M059J (cell line): ENCODE measurements at regions not wholly inside any gene's neighbourhood (a gene's known extent, or its start where the extent isn't known, plus 50 kb on each side); places are given as distances from the start of the nearest gene placed in this dataset.

Experiments
- DNase-seq: peaks from one replicate; pipeline ENCODE4 v3.0.0-alpha.2; 2012; ENCODE audit warnings: low read depth

DNA sequence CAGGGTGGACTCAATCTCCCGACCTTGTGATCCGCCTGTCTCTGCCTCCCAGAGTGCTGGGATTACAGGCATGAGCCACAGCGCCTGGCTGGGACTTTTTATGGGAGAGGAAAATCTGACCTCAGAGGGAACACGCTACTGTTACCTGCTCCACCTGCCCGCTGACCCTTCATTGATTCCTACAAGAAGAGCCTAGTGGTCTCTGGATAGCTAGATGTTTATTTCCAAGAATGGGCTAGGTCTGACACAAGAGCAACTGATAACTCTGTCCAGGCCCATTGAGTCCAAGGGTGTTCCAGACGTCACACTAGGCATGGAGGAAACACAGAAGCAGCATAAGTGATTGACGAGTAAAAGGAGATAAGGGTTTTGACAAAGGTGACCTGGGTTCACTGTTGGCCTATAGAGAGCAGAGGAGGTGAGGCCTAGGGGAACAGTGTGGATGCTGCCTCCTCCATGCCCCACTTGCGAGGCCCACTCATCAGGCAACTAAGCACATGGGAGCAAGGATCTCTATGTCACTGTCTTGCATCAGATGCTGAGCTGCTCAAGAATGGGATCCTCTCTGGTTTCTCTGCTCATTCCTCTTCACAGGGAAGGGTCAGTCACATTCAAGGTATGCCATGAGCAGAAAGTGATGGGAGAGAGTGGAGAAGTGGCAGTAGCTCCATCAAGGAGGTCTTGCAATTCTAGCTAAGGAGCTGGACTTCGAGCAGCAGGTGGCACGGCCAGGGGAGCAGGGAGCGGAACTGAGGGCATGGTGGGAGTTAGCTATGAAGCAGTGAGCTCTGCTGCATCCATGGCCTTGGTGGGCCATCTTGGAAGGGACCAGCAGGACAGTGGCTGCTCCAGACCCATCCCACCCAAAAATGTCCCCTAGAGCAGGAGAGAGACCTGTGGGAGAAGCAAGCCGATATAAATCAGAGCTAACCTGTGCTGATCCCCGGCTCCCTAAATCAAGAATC, 145.2 kb downstream of the WSCD1 start:
- no peak for DNase-seq

DNA sequence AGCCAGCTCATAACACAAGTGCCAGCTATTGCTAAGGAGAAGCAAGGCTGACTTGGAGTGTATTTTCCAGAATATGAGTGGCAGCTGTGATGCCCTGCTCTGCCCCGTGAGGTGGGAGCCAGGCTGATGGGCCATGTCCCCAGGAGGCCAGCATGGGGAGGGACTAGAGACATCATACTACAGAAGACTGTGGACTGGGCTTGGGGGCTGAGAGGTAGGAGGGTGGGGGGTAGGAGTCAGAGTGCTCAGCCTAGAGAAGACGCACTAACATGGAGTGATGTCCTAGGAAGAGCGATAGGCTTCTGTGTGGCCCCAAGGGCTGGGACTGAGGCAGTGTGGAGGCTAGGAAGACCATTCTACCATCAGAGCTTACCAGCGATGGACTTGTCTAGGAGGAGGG, 143.7 kb downstream of the WSCD1 start:
- DNase-seq: no peak

DNA sequence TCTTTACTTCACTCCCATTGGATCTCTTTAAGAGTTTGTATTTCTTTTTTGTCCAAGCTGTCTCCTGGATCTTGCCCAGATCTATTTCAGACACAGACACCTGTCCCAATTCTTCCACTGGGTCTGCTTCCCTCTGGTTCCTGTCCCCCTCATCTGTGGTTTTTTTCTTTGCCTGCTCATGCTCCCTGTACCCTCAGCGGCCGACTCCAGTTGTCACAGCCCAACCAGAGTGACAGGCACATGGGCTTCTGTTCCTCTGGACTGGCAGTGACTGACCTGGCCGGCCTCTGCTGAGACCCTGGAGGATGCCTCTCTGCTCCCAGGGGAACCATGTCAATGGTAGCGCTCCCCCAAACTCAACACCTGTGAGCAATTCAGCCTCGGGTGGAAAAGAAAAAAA, 142.6 kb downstream of the WSCD1 start:
- no peak for DNase-seq

DNA sequence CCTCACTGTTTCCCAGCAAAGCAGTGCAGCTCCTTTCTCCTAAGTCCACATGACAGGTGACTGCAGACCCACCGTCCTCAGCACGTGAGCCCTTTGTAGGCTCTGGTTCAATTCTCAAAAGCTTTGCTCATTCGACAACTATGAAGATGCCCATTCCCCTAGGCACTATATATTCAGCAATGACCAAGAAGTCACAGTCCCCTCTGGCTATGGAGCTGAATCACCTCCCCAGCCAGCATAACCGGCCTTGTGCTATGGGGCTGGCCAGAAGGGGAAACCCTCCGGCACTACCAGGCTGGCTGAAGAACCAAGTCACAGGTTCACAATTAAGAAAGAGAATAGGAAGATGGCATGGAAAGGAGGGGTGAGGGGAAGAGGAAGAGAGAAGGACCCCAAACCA, 139.7 kb downstream of the WSCD1 start:
- DNase-seq: no peak

DNA sequence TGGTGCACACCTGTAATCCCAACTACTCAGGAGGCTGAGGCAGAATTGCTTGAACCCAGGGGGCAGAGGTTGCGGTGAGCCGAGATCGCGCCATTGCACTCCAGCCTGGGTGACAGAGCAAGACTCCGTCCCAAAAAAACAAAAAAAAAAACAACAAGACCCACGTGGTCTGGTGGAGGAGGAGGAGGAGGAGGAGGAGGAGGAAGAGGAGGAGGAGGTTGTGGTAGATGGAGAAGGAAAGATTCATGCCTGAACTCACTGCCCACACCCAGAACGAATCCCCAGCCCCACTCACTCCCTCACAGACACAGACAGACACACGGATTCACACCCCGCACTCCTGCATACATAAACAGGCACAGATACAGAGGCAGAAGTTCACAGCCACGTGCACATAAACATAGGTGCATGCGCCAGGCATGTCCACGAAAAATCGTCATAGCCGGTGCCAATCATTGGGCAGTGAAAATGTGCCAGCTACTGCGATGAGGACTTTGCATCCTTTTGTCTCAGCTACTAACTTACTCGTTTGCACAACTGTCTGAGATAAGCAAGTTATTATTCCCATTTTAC, 138.5 kb downstream of the WSCD1 start:
- no peak for DNase-seq

DNA sequence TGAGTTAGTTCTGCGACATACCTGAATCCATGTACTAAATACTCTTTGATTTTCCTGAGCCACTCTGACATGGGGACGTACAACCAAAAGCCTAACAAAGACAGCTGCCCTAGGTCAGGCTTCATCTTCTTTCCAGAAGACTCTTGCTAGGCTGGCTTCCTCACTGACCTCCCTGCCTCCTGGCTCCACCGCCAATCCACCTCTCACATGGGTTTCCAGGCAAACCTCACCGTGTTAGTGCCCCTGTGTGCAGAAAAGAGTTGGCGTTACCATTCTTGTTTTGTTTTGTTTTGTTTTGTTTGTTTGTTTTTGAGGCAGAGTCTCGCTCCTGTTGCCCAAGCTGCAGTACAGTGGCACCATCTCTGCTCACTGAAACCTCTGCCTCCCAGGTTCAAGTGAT, 135.3 kb downstream of the WSCD1 start:
- DNase-seq: no peak

DNA sequence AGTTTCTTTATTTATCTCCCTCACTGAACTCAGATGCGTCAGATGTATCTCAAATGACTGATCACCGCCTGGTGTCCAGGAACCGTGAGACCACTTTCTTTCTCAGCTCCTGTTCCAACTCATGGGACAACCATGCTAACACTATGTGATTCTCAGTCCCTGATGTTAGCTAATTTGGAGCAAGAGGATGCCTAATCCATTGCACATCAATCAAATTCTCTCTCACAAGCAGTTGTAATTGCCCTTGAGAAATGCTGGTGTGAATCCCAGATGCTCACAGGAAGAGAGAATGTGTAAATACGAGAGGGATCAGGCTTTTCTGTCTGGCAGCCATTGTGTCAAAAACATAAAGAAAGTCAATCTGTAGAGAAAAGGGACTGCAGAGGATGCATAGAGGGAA, 134.9 kb downstream of the WSCD1 start:
- DNase-seq: no peak

DNA sequence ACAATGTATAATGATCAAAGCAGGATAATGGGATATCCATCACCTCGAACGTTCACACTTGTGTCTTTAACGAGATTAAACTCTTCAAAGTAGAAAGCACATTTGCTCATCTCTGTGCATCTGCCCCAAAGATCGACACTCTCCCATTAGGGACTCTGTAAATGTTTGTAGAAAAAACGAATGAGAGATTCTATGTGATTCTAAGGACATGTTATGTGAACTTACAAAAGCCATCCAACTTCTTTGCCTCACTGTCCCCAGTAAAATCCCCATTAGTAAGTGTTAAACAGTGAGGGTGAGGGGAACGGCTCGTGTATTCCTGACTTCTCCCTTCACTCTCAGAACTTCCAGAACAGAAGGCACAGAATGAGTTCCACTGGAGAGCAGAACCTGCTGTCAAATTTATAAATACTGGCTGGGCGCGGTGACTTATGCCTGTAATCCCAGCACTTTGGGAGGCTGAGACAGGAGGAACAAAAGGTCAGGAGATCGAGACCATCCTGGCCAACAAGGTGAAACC, 134.1 kb downstream of the WSCD1 start:
- DNase-seq: no peak

DNA sequence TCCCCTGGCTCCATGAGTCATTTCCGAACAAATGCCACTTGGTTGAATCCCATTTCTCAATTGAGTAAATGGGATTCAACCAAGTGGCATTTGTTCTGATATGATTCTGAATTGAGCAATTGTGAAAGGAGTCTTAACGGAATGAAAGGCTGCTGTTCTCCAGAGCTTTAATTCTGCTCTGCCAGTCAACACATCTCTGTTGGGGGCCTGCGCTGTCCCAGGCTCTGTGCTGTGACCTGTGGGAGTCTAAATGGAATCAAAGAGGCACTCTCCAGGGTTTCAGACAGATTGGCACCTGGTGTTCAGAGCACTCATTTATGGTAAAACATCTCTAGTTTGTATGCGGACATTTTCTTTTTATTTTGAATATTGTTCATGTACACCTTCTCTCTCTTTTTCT, 126.2 kb downstream of the WSCD1 start:
- no peak for DNase-seq

DNA sequence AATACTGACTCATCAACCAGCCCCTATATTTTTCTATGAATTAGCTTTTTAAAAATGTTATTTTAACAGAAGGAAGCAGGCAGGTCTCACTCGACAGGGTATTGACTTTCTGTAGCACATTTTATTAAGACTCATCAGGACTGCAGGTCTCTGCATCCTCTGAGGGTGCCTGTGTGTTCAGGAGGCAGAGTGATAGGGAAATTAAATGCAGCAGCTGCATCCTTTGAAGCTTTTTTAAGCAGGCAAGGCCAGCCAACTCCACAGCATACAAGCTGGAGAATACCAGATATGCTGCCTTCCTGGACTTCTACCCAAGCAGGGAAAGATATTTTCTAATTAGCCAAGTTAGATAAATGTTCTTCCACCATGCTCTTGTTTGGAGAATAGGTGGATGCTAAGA, 124.9 kb downstream of the WSCD1 start:
- DNase-seq: no peak

DNA sequence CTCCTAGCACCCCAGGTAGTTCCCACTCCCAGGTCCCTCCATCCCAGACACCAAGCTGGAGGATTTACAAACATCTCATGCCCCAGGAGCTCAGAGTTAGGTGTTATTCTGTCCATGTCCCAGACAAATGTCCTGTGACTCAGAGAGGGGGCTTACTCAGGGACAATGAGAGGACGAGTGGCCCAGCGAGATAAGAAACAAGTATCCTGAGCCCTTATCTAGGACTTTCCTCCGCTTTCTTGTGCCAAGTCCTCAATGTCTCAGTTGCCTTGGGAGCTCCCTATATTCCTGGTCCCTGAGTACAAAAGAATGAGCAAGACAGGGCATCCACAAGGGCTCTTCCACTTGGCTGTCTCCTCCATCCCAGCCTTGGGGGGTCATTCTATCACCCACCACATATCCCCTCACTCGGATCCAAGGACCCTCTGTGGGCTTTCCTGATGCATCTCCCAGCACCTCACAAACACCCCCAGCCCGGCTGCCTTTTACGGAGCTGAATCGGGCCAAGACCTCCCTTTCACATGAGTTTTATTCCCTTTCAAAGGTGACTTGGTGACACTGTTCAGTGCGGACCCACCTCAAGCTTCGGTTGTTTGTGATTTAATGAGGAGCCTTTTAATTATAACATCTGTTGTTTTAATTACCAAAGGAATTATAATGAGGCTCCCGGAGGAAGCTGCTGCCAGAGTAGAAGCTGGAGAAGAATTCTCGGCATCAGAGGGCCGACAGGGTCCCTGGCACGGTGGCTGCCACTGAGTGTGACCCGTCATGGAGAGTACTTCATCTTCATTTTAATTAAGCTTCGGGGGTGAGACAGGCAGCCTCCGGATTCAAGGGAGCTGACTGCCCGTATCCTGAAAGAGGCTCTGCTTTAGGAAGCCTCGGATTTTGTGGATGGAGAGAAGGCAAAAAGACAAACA, 121.5 kb downstream of the WSCD1 start:
- no peak for DNase-seq

DNA sequence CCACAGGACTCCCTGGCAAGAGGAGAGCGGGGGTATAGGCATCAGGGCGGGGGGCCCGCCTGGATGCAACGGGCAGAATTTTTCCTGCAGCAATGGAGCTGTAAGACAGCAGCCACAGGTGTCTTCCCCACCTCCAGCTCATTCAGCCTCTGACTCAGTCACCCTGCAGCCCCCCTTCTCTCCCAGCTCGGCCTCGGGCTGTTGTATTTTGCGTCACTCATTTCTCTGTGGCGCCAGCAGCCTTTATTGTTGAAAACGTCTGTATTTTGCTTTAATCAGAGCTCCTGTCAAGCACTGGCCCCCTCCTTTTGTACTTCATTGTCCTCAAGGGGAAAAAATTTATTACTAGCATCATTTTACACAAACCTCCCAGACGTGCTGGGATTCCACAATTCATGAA, 117.7 kb downstream of the WSCD1 start:
- DNase-seq: peak; percentile 22

DNA sequence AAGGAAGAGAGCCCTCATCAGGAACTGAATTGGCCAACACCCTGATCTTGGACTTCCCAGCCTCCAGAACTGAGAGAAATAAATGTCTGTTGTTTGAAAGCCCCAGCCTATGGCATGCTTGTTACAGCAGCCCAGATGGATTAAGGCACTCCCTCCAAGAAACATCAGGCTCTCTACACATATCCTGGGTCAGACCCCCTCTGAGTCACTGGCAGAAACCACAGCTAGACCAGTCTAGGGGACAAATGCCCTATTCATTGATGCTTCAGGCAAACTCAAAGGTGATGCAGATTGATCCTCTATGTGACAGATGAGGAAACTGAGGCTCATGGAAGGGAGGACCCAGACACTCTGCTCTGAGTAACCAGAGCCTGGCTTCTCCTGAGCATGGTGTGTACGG, 116.8 kb downstream of the WSCD1 start:
- no peak for DNase-seq

DNA sequence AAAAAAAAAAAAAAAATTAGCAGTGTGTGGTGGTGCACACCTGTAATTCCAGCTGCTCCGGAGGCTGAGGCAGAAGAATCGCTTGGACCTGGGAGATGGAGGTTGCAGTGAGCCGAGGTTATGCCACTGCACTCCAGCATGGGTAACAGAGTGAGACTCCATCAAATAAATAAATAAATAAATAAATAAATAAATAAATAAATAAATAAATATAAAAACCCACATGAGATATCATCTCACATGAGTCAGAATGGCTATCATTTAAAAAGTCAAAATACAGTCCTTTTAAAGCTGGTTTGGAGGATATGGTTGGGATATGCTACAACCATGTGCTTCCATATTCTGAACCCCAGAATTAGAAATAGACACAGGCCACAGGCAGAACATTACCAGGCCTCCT, 114.3 kb downstream of the WSCD1 start:
- no peak for DNase-seq

DNA sequence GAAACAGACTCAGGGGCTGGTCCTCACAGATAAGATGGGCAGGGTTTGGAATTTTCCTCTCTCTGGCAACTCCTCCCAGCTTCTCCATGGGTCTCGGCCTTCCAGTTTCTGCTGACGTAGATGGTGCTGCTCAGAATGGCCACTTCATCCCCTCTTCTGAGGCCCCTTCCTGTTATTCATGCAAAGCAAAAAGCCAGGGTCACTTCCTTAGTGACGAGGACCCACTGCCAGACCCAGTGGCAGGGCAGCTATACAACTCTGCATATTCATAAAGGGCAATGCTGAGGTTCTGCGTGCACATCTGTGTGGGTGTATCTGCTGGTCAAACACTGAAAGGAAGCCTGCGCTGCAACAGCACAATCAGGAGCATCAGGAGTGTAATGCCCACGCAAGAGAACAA, 108.8 kb downstream of the WSCD1 start:
- DNase-seq: no peak

DNA sequence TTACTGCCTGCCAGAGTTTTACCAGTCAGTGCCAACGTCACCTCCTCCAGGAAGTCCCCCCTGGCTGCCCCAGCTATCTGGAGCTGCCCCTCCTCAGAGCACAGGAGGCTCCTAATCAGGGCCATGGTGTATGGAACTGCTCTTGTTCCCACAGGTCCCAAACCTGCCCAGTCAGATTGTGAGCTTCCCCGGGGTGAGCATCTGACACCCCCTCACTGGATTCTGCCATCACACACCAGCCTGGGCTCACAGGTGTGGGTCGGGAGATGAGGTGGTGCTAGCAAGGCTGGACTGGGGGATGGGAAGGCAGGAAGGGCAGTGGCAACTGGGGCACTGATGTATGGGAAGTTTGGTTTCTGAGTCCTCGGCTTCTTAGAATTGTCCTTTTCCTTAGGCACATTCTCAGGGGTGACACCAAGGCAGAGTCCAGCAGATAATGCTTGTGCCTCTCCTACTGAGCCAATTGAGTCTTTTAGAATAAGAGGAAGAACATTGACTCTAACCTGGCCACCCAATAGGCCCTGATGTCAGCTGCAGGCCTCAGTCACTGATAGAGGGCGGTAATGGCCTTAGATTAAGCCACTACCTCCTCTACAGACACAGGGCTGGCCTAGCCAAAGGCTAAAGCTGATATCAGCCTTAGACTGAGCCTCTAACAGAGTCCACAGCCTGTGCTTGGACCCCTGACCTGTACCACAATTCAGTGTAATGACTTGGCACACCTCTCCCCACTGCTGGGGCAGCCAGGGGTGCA, 107.9 kb downstream of the WSCD1 start:
- no peak for DNase-seq
